ENCODE measurements at regions not wholly inside any gene's neighbourhood (a gene's known extent, or its start where the extent isn't known, plus 50 kb on each side); places are given as distances from the start of the nearest gene placed in this dataset.
"Not testable (repeated sequence)": the region's sequence is repeated elsewhere in the genome, so short reads cannot be mapped to it uniquely, and the experiment has no call there.

DNA sequence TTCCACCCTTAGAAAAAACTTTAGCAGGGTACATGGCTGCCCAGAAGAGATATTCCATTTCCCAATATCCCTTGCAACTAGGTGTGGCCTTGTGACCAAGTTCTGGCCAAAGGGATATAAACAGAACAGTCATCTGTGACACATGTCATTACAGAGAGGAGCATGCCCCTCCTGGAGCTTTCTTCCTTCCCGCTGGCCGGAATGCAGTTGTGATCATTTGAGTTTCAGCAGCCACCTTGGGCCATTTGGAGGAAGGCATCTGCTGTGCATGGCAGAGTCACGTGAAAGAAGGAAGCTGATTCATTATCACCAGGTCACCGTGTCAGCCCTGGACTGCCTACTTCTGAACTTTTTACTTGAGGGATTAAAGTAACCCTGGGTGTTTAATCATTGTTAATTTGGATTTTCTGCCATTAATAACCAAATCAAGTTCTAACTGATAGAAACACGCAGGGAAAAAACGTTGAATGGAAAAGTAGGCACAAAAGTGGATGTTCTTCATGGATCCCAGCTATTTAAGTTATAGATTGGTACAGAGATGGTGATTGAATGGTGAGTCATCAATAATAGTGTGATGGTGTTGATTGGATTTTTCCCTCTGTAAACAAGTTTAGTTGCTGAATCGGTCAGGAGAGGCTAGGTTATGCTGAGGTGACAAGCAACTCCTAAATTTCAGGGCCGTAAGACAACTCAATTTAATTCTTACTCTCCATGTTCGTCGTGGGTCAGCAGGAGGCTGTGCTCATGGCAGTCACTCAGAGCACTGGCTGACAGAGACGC is 80.7 kb upstream of the CCDC167 start:
- no peak for DNase-seq

DNA sequence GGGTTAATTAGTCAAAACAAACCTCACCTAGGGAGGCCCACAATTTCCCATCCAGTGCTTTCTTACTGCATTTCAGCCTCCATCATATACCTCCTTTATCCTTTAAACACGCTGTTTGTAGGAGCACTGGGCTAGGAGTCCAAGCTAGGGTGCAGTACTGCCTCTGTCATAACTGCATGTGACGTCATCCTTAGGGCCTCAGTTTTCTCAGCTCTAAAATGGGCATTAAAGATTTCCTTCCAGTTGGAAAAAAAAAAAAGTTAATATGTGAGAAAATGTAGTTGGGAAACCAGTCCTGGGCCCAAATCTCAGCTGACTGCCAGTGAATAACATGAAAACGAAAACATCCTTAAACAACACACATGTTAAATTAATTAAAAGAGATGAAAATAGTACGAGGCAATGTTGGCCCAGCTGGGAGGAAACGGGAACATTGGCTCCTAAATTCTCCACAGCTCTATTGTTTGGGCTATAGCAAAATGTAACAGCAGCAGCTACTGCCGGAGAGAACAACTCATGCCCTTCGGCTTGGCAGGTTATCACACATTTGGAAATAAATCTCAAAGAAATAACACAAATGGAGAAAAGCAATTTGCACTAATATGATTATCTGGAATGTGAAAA is 79.9 kb upstream of the CCDC167 start:
- no peak for DNase-seq

- no peak for DNase-seq
These were observed 78.4 kb upstream of the CCDC167 start for GRCh38 chr6:37578104-37578503.

DNA sequence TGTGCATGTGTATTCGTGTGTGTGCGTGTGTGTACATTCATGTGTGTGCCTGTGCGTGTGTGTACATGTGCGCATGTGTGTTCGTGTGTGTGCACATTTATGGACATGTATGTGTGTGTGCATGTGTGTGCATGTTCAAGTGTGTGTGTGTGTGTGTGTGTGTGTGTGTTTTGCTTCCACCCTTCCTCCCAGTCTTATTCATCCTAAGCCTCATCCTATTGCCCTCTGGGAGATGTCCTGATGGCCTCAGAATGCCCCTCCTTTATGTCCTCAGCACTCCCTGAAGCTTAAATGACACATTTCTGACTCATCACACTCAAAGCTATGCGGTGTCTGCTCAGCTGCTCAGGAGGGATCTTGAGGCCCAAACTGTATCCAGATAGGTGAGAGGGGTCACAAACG is 76.6 kb upstream of the CCDC167 start:
- DNase-seq, result no peak

DNA sequence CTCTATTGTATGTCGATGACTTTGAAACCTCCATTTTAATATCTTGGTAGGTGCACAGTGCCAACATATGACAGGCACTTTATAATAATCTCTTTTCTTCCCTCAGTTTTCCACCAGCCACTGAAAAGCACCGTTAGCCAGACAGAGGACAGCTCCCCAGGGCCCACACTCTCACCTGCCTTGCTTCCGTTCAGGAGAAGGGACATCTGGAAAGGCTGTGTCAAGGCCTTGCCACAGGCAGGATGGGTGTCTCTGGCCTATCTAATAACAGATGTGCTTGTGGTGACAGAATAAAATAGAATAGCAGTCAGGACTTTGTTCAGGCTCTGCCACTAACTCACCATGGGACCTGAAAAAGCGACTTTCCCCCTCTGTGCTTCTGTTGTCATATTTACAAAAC is 75.5 kb upstream of the CCDC167 start:
- no peak for DNase-seq

DNA sequence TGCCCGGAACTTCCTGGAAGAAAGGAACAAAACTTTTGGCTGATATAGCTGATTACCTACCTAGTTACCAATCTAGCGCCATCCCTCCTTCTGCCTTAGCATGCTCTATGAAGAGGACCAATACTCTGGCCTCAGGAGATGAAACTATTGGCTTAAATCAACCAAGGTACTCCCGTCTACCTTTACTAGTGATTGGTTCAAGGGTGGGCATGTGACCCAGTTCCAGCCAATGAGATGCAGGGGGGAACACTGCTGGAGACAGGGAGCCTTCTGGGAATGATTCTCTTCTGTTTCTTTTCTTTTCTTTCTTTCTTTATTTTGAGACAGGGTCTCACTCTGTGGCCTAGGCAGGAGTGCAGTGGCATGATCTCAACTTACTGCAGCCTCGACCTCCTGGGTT is 72.6 kb upstream of the CCDC167 start:
- no peak for DNase-seq

DNA sequence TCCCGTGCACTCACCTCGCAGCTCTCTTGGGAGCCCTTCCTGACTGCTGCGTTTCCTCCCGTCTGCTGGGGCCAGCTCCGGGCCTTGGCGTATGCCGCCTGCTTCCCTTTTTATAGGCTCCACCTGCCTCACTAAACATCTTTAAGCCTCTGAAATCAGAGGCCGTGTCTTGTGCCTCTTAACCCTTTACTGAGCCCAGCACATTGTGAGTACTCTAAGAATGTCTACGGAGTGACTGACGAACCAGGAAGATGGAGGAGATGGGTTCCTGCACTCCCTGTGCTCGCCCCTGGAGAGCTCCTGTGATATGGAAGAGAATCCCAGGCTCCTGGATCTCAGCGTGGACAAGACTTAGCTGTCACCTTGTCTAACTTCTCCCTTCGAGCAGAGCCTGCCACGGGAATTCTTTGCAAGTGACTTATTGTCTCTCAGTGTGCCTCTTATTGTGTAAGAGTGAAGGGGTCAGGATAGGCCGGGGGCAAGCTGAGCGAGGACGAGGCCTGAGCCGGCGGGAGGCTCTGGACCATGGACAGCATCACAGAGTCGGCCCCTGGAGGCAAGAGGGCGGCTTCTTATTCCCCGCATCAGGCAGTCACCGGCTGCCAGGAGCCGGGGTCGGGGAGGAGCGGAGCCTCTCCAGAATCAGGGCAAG is 70.9 kb upstream of the CCDC167 start:
- DNase-seq, result no peak

GRCh38 chr6:37569743-37570481 is 70.2 kb upstream of the CCDC167 start:
- no peak for DNase-seq

- no peak for DNase-seq
These were observed 69.6 kb upstream of the CCDC167 start for GRCh38 chr6:37569317-37569716.

DNA sequence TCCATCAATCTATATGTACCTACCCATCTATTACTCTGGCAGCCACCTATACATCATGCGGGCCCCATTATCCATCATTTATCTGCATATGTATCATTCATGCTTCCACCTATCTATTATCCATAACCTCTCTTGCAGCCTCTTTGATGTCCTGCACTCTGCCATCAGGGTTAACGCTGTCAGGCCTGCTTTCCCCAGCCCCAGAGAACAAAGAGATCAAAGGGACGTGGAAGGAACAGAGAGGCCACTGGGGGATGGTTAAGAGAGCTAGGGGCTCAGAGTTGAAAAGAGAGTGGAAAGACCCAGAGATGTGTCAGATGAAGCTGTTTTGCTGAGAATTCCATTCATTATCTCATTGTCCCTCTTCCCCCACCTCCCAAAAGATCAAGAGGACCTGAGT is 67.3 kb upstream of the CCDC167 start:
- no peak for DNase-seq

DNA sequence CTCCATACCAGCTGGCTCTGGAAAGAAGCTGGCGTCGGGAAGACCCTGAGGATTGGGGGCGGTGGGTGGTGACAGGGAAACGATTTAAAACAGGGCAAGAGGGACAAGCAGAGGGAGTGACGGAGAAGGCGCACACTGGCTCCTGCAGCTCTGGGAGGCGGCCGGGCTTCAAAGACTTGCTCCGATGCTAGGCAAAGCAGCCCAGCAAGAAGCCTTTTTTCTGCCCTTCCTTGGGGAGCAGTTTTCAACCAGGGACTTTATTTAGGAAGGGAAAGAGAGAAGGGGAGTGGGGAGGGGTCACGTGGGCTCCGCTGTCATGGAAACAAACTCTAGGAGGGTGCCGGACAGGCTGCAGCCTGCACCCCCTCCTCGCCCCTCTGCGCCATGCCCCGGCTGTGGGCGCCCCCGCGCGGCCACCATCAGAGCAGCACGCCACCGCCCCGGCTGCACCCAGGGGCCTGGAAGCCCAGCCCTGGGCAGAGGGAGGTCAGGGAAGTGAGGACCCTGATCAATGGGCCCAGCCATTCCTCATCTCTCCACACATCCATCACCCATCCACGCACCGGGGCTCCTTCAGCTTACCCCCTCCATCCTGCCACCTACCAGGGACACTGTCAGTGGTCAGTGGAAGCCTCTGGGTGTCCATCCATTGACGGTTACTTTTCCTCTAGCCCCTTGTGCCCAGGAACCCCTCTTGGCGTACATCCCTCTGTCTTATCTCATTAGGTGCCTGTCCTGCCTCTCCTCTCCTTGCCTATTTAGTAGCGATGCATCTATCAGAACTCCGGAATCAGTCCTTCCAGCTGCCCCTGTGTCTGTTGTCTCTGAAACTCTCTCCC is 66.6 kb upstream of the CCDC167 start:
- DNase-seq, result peak in 1 of 2 experiments; percentile 31

GRCh38 chr6:37565267-37566110 is 65.8 kb upstream of the CCDC167 start:
- no peak for DNase-seq

GRCh38 chr6:37562926-37563288 is 63.2 kb upstream of the CCDC167 start:
- DNase-seq, result not testable (repeated sequence)

- no peak for DNase-seq
These were observed 61.7 kb upstream of the CCDC167 start for GRCh38 chr6:37561361-37561760.

DNA sequence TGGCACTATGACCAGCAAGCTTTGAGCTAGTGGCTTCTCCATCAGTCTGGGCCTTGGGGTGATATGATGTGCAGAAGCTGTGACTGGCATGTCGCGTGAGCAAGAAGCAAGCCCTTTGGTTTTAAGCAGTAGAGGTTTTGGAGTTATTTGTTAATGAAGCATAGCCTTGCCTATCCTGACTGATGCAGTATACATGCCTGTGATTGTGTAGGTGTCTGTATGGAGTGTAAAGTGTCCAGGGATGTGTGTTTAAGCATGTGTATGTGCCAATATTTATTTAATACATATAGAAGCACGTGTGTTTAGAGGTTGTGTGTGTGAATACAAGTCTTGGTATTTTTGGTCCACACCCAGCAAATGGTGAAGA is 61.0 kb upstream of the CCDC167 start:
- no peak for DNase-seq

DNA sequence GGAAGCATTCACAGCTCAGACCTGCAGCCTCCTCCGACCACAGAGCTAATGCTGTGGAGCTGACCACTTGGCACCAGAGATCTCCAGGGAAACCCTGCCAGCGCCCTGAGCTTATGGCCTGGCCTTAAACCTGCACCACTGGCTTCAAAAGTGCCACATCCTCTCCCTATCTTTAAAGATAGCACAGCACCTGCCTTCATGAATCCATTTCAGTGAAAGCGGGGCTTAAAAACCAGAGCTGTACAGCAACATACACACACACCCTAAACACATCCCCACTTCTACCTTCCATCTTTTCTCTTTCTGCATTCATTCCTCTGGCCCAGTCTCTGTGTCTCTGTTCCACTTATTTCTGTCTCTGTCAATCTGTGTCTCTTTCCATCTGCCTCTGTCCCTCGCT is 59.8 kb upstream of the CCDC167 start:
- no peak for DNase-seq

GRCh38 chr6:37559050-37559449 is 59.4 kb upstream of the CCDC167 start:
- DNase-seq, result no peak

GRCh38 chr6:37558646-37559045 is 59.0 kb upstream of the CCDC167 start:
- DNase-seq, result no peak

- no peak for DNase-seq
These were observed 58.5 kb upstream of the CCDC167 start for GRCh38 chr6:37558168-37558567.

DNA sequence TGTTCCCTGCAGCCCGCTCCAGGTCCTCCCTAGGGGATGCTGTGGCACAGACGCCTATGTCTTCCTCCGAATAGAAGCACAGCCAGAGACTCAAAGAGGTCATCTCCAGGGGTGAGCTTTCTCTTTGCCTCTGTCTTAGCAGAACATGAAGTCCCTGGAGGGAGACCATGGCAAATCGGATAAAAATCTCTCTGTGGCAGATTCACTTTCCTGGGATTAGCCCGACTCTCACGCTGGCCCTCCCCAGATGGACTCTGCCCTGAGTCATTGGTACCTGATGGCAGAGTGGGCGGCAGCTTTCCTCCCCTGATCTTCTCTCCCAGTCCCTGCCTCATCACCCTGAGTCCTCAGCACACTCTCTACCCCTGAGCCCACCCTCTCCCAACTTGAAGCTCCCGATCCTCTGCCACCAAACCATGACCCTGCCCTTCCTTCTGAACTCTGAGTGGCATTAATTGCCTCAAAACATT is 58.0 kb upstream of the CCDC167 start:
- DNase-seq, result no peak

- no peak for DNase-seq
These were observed 57.4 kb upstream of the CCDC167 start for GRCh38 chr6:37556881-37557644.

All from AML-193 (cell line).